ENCODE measurements at regions not wholly inside any gene's neighbourhood (a gene's known extent, or its start where the extent isn't known, plus 50 kb on each side); places are given as distances from the start of the nearest gene placed in this dataset.

GRCh38 chrX:114101081-114101480 lies 482.8 kb upstream of the HTR2C start:
- Histone ChIP-seq H3K36me3 (no peaks in the 10 kb centered on the region), H3K27ac (no peak overlapping the region), H3K4me1 (no peaks in the 10 kb centered on the region), H3K9me3 (no peaks in the 10 kb centered on the region), H3K4me3 (no peak overlapping the region), H3K27me3 (no peaks in the 10 kb centered on the region)
- TF ChIP-seq POLR2AphosphoS5 (IDR thresholded peaks at IDR 0.05) (no peak), POLR2A (IDR thresholded peaks at IDR 0.05) (no peak), EP300 (IDR thresholded peaks at IDR 0.05) (no peak), CTCF (IDR thresholded peaks at IDR 0.05) (no peak)
- 54 to 71% methylated on average over 1 to 3 of the region's 3 CpGs for WGBS, 2 donors (ENCODE audit: low coverage in 1 of 2)
- no peak for ATAC-seq

- ATAC-seq = no peak
- H3K27ac ChIP-seq = no peak overlapping the region
- no peak for TF ChIP-seq POLR2AphosphoS5 (IDR thresholded peaks at IDR 0.05)
- no peak for TF ChIP-seq CTCF (IDR thresholded peaks at IDR 0.05)
- no peak for TF ChIP-seq EP300 (IDR thresholded peaks at IDR 0.05)
- no peak for TF ChIP-seq POLR2A (IDR thresholded peaks at IDR 0.05)
- 33 to 47% methylated on average over 1 to 2 of the region's 2 CpGs for WGBS, 2 donors (ENCODE audit: low coverage in 1 of 2)
- H3K9me3 ChIP-seq = no peaks in the 10 kb centered on the region
- H3K27me3 ChIP-seq = no peaks in the 10 kb centered on the region
- no peaks in the 10 kb centered on the region for H3K36me3 ChIP-seq
- H3K4me3 ChIP-seq = no peak overlapping the region
- no peaks in the 10 kb centered on the region for H3K4me1 ChIP-seq
These were observed 486.0 kb upstream of the HTR2C start for GRCh38 chrX:114097866-114098265.

GRCh38 chrX:114097427-114097826 lies 486.5 kb upstream of the HTR2C start:
- WGBS, 2 donors (ENCODE audit: low coverage in 1 of 2) = 78% methylated on average over 1 of the region's 1 CpG; no CpG with 5 or more reads in 1 of the 2 donors
- Histone ChIP-seq H3K36me3 (no peaks in the 10 kb centered on the region), H3K27me3 (no peaks in the 10 kb centered on the region), H3K9me3 (no peaks in the 10 kb centered on the region), H3K4me3 (no peak overlapping the region), H3K27ac (no peak overlapping the region), H3K4me1 (no peaks in the 10 kb centered on the region)
- no peak for ATAC-seq
- TF ChIP-seq POLR2A (IDR thresholded peaks at IDR 0.05) = no peak
- no peak for TF ChIP-seq CTCF (IDR thresholded peaks at IDR 0.05)
- no peak for TF ChIP-seq POLR2AphosphoS5 (IDR thresholded peaks at IDR 0.05)
- TF ChIP-seq EP300 (IDR thresholded peaks at IDR 0.05) = no peak

GRCh38 chrX:114095789-114096188 lies 488.1 kb upstream of the HTR2C start:
- Histone ChIP-seq H3K27me3 (no peaks in the 10 kb centered on the region), H3K9me3 (no peaks in the 10 kb centered on the region), H3K4me3 (no peak overlapping the region), H3K4me1 (no peaks in the 10 kb centered on the region), H3K27ac (no peak overlapping the region), H3K36me3 (no peaks in the 10 kb centered on the region)
- no peak for ATAC-seq
- TF ChIP-seq EP300 (IDR thresholded peaks at IDR 0.05) (no peak), POLR2A (IDR thresholded peaks at IDR 0.05) (no peak), POLR2AphosphoS5 (IDR thresholded peaks at IDR 0.05) (no peak), CTCF (IDR thresholded peaks at IDR 0.05) (no peak)
- 43 to 82% methylated on average over 1 to 3 of the region's 3 CpGs for WGBS, 2 donors (ENCODE audit: low coverage in 1 of 2)

- H3K36me3 ChIP-seq = no peaks in the 10 kb centered on the region
- no peak overlapping the region for H3K27ac ChIP-seq
- TF ChIP-seq EP300 (IDR thresholded peaks at IDR 0.05) (no peak), CTCF (IDR thresholded peaks at IDR 0.05) (no peak), POLR2AphosphoS5 (IDR thresholded peaks at IDR 0.05) (no peak), POLR2A (IDR thresholded peaks at IDR 0.05) (no peak)
- ATAC-seq = no peak
- H3K4me3 ChIP-seq = no peak overlapping the region
- no peaks in the 10 kb centered on the region for H3K27me3 ChIP-seq
- no peaks in the 10 kb centered on the region for H3K9me3 ChIP-seq
- no peaks in the 10 kb centered on the region for H3K4me1 ChIP-seq
- WGBS, 2 donors (ENCODE audit: low coverage in 1 of 2) = 56% methylated on average over 1 of the region's 1 CpG; no CpG with 5 or more reads in 1 of the 2 donors
These were observed 496.3 kb upstream of the HTR2C start for GRCh38 chrX:114087543-114087942.

All from gastroesophageal sphincter (tissue), 4 donors.